GM12864 (cell line): ENCODE measurements at regions not wholly inside any gene's neighbourhood (a gene's known extent, or its start where the extent isn't known, plus 50 kb on each side); places are given as distances from the start of the nearest gene placed in this dataset.

Source experiments
- DNase-seq: peaks from one replicate; pipeline ENCODE4 v3.0.0-alpha.2; 2011; ENCODE audit warnings: low read depth
- H3K4me3 ChIP-seq: 2 replicates; pipeline ENCODE4 v1.5.1; 2011; ENCODE audit warnings: mild to moderate bottlenecking, low read depth, low read length, control low read depth
- CTCF ChIP-seq: IDR thresholded peaks from 2 replicates; pipeline ENCODE4 v1.5.1; 2011; ENCODE audit warnings: low read depth, mild to moderate bottlenecking, moderate library complexity, low read length, control low read depth, inconsistent platforms; ENCODE audit errors: missing control alignments

DNA sequence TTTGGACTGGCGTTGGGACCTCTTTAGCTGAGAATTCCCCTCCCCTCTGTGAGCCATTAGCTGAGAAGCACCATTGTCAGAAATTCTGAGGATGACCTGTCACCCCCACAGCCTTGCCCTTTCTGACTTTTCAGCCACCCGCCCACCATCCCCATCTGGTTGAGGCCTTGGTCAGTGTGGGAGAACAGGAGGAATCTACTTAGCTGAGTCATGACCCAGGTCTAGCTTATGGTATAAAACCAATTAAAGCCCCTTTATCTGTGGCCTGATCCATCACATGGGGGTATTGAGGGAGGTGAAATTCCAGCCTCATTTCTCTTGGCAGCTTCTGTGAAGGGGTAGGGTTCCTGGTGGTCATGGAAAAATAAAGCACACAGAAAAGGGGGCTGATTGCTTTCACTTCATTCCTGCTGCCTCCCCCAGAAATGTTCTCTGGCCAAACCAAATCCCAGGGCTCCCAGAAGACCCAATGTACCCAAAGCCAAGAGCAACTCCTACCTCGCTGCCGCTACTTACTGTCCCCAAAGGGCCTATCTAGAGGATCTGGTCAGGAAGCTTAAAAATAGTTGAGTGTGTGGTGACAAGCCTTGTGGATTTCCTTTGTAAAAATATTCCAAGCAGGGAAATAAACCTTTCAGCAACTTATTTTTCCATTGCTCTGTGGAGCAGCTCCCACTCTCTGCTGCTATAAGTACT is 174.8 kb upstream of the TNC start:
- TF ChIP-seq CTCF = no peak
- H3K4me3 ChIP-seq = no peak overlapping the region
- no peak for DNase-seq

DNA sequence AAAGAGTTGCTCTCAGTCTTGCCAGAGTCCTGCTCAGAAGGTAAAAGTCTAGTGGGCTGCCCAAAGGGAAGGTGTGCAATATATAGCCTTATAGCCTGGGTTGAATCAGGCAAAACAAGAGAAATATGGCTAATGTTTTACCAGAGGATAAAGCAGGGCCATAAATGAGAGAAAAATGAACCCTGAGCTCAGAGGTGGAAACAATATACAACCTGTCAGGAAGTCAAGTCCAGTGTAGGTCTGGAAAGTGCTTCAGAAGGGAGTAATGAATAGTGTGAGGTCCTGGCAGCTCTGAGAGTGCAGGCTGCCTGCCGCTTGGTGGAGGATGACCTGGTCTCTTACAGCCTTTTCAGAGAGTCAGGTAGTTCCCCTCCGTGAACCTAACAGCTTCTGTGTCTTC is 177.8 kb upstream of the TNC start:
- TF ChIP-seq CTCF = no peak
- no peak for DNase-seq

GRCh38 chr9:115296831-115297565 is 179.0 kb upstream of the TNC start:
- no peak for TF ChIP-seq CTCF
- no peak overlapping the region for H3K4me3 ChIP-seq
- no peak for DNase-seq

More for the DNA sequence above, 177.8 kb upstream of the TNC start:
- no peak overlapping the region for H3K4me3 ChIP-seq

DNA sequence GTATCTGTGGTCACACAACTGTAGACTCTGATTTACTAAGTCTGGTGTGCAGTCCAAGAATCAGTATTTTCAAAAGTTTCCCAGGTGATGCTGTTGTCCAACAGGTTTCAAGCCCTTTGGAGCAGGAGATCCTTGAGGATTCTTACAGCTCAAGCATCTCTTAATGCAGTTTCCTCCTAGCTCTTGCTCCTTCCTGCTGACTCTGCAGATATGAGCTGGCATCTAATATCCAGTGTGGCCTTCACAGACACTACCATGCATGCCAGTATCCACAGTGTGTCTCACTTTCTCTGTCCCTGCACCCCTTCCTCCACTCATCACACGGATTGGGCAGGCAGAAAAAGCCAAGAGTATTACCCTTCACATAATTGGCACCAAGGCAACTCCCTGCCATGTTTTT is 182.2 kb upstream of the TNC start:
- no peak for DNase-seq
- no peak overlapping the region for H3K4me3 ChIP-seq
- TF ChIP-seq CTCF = no peak

- TF ChIP-seq CTCF = no peak
- DNase-seq = no peak
- H3K4me3 ChIP-seq = no peak overlapping the region
Measured at GRCh38 chr9:115300874-115301273, 182.9 kb upstream of the TNC start.

DNA sequence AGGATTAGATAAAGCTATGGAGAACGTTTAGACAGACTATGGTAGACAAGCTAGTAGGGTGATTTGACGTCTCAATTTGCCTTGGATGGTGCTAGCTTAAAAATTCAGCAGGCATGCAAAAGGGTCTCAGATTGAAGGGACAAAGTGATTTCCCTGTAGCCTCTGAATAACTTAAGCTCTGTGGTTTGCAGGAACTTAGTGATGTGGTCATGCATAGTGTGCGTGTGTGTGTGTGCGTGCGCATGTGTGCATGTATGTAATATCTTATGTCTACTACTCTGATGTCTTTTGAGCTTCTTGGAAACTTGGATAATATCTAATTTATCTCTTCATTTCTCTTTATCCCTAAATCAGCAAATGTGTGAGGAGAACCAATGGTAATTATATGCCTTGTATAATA is 183.6 kb upstream of the TNC start:
- no peak for TF ChIP-seq CTCF
- no peak overlapping the region for H3K4me3 ChIP-seq
- DNase-seq = no peak
